ENCODE measurements at regions not wholly inside any gene's neighbourhood (a gene's known extent, or its start where the extent isn't known, plus 50 kb on each side); places are given as distances from the start of the nearest gene placed in this dataset.
"Not testable (repeated sequence)": the region's sequence is repeated elsewhere in the genome, so short reads cannot be mapped to it uniquely, and the experiment has no call there.

DNA sequence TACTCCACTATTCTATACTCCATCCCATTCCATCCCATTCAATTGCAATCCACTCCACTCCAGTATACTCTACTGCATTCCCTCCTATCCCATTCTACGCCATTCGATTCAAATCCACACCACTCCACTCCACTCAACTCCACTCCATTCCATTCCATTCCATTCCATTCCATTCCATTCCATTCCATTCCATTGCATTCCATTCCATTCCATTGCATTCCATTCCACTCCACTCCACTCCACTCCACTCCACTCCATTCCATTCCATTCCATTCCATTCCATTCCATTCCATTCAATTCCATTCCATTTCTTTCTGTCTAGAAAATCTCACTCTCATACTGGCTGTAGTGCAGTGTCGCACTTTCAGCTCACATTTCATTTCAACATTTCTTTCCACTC, 1129.4 kb downstream of the TSPY10 start:
- TF ChIP-seq, protein P1, sequence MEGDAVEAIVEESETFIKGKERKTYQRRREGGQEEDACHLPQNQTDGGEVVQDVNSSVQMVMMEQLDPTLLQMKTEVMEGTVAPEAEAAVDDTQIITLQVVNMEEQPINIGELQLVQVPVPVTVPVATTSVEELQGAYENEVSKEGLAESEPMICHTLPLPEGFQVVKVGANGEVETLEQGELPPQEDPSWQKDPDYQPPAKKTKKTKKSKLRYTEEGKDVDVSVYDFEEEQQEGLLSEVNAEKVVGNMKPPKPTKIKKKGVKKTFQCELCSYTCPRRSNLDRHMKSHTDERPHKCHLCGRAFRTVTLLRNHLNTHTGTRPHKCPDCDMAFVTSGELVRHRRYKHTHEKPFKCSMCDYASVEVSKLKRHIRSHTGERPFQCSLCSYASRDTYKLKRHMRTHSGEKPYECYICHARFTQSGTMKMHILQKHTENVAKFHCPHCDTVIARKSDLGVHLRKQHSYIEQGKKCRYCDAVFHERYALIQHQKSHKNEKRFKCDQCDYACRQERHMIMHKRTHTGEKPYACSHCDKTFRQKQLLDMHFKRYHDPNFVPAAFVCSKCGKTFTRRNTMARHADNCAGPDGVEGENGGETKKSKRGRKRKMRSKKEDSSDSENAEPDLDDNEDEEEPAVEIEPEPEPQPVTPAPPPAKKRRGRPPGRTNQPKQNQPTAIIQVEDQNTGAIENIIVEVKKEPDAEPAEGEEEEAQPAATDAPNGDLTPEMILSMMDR (IDR thresholded peaks at IDR 0.05), result not testable (repeated sequence)
- not testable (repeated sequence) for TF ChIP-seq POLR2A (IDR thresholded peaks at IDR 0.05; ENCODE audit: low read depth)

Measured in esophagus muscularis mucosa (tissue), 3 donors.